ENCODE measurements at regions not wholly inside any gene's neighbourhood (a gene's known extent, or its start where the extent isn't known, plus 50 kb on each side); places are given as distances from the start of the nearest gene placed in this dataset.
"Not testable (repeated sequence)": the region's sequence is repeated elsewhere in the genome, so short reads cannot be mapped to it uniquely, and the experiment has no call there.

DNA sequence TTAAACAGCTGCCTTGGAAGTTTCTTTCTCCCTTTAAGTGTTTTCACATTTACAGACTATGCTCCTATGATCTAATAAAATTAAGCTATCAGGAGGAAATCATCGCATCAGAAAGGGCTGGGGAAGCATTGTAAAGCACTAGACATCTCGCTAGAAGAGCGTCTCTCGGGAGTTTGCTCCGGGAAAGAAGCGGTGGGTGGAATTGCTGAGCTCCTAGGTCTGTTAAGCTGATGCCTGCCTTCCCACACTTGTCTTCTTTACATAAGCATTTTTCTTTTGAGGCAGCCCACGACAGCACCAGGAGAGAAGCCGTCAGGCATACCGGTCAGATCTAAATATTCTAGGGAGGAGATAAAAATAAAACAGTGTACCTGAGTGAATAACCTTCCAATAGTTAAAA lies 541.7 kb upstream of the TUSC1 start:
- no peak overlapping the region for H3K27ac ChIP-seq (ENCODE audit: low read depth, low read length)
- H3K4me1 ChIP-seq (ENCODE audit: control insufficient read depth in 1 of 2, insufficient read depth in 2 of 2, low read length in 2 of 2), result no peaks in the 10 kb centered on the region
- H3K4me3 ChIP-seq (ENCODE audit: low read depth in 1 of 2, low read length in 2 of 2), result no peak overlapping the region
- no peaks in the 10 kb centered on the region for H3K27me3 ChIP-seq (ENCODE audit: control insufficient read depth in 1 of 2, insufficient read depth in 2 of 2, low read length in 2 of 2)
- H3K36me3 ChIP-seq (ENCODE audit: control insufficient read depth in 1 of 2, insufficient read depth in 2 of 2, low read length in 2 of 2), result no peaks in the 10 kb centered on the region
- H3K9ac ChIP-seq (ENCODE audit: low read depth in 1 of 2, low read length in 2 of 2), result no peak overlapping the region
- peaks cover 0 to 8% of the 10 kb centered on the region in 2 donors for H3K9me3 ChIP-seq (ENCODE audit: control insufficient read depth in 1 of 2, low read length in 2 of 2)

DNA sequence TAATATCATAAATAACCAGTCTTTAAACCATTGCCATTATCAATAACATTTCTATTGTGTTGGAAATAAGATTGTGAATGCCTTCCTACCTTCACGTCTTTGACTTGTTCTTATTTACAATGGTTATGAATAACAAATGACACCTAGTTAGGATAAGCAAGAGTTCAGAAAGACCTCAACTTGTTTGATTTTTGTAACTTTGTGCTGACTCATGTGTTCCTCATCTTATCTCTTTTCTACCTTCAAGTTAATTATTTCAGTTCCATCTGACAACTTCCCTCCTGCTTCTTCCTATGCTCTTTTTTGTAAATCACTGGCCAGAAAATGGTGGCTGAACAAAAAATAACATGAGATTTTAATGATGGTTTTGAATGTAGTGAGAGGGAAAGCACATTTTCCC lies 538.5 kb upstream of the TUSC1 start:
- H3K36me3 ChIP-seq (ENCODE audit: control insufficient read depth in 1 of 2, insufficient read depth in 2 of 2, low read length in 2 of 2), result no peaks in the 10 kb centered on the region
- H3K9me3 ChIP-seq (ENCODE audit: control insufficient read depth in 1 of 2, low read length in 2 of 2), result peaks cover 8 to 10% of the 10 kb centered on the region in 2 donors
- no peaks in the 10 kb centered on the region for H3K27me3 ChIP-seq (ENCODE audit: control insufficient read depth in 1 of 2, insufficient read depth in 2 of 2, low read length in 2 of 2)
- H3K4me3 ChIP-seq (ENCODE audit: low read depth in 1 of 2, low read length in 2 of 2), result no peak overlapping the region
- no peak overlapping the region for H3K9ac ChIP-seq (ENCODE audit: low read depth in 1 of 2, low read length in 2 of 2)
- no peaks in the 10 kb centered on the region for H3K4me1 ChIP-seq (ENCODE audit: control insufficient read depth in 1 of 2, insufficient read depth in 2 of 2, low read length in 2 of 2)
- H3K27ac ChIP-seq (ENCODE audit: low read depth, low read length), result no peak overlapping the region

DNA sequence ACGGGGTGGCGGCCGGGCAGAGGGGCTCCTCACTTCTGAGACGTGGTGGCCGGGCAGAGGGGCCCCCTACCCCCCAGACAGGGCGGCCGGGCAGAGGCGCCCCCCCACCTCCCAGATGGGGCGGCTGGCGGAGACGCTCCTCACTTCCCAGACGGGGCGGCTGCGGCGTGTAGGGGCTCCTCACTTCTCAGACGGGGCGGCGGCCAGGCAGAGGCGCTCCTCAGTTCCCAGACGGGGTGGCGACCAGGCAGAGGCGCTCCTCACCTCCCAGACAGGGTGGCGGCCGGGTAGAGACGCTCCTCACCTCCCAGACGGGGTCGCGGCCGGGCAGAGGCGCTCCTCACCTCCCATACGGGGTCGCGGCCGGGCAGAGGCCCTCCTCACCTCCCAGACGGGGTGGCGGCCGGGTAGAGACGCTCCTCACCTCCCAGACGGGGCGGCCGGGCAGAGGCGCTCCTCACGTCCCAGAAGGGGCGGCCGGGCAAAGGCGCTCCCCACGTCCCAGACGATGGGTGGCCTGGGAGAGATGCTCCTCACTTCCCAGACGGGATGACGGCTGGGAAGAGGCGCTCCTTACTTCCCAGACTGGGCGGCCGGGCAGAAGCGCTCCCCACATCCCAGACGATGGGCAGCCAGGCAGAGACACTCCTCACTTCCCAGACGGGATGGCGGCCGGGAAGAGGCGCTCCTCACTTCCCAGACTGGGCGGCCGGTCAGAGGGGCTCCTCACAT lies 536.6 kb upstream of the TUSC1 start:
- H3K4me1 ChIP-seq (ENCODE audit: control insufficient read depth in 1 of 2, insufficient read depth in 2 of 2, low read length in 2 of 2); H3K9ac ChIP-seq (ENCODE audit: low read depth in 1 of 2, low read length in 2 of 2); H3K27me3 ChIP-seq (ENCODE audit: control insufficient read depth in 1 of 2, insufficient read depth in 2 of 2, low read length in 2 of 2); H3K27ac ChIP-seq (ENCODE audit: low read depth, low read length); H3K4me3 ChIP-seq (ENCODE audit: low read depth in 1 of 2, low read length in 2 of 2); H3K36me3 ChIP-seq (ENCODE audit: control insufficient read depth in 1 of 2, insufficient read depth in 2 of 2, low read length in 2 of 2): not testable (repeated sequence)
- H3K9me3 ChIP-seq (ENCODE audit: control insufficient read depth in 1 of 2, low read length in 2 of 2), result peaks cover 11 to 14% of the 10 kb centered on the region in 2 donors

DNA sequence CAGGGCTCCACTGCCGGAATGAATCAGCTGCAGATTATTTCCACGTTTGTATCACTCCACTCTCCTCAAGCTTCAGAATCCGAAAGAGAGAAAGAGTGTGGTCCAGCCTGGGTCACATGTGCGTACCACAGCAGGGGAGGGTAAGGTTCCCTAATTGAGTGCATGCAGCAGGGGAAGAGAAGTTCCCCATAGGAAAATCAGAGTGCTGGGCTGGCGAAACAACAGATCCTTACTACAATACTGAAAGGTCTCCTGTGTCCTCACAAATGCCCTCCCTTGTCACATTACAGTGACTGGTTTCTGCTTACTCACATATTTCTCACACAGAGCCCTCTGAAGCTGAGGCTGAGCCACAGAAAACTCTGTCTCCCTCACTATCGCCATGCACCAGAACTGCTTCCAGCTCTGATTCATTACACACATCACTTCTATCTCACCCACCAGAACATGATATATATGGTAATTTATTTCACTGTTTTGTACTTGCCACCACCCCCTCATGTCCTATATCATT lies 532.2 kb upstream of the TUSC1 start:
- Histone ChIP-seq H3K27me3 (ENCODE audit: control insufficient read depth in 1 of 2, insufficient read depth in 2 of 2, low read length in 2 of 2) (no peaks in the 10 kb centered on the region), H3K4me3 (ENCODE audit: low read depth in 1 of 2, low read length in 2 of 2) (no peak overlapping the region), H3K4me1 (ENCODE audit: control insufficient read depth in 1 of 2, insufficient read depth in 2 of 2, low read length in 2 of 2) (no peaks in the 10 kb centered on the region), H3K36me3 (ENCODE audit: control insufficient read depth in 1 of 2, insufficient read depth in 2 of 2, low read length in 2 of 2) (no peaks in the 10 kb centered on the region), H3K9me3 (ENCODE audit: control insufficient read depth in 1 of 2, low read length in 2 of 2) (peaks cover 6 to 19% of the 10 kb centered on the region in 2 donors), H3K9ac (ENCODE audit: low read depth in 1 of 2, low read length in 2 of 2) (no peak overlapping the region), H3K27ac (ENCODE audit: low read depth, low read length) (no peak overlapping the region)

DNA sequence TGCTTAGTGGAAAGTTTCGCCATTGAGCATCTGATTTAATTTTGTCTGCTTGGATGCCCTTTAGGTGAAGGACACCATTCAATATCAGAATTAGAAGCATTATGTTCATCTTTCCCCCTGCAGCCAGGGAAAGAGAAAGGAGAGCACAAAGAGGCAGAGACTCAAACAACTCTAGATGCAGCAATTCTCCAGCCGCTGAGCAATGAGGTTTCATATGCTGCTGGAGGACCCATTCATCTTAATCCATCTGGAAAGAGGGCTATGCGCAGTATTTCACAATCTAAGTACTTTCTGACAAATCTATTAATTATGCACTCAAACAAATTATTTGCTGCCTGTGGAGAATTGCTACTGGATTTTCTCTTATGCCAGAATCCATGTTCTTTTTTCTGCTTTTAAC lies 527.0 kb upstream of the TUSC1 start:
- Histone ChIP-seq H3K4me3 (ENCODE audit: low read depth in 1 of 2, low read length in 2 of 2) (no peak overlapping the region), H3K36me3 (ENCODE audit: control insufficient read depth in 1 of 2, insufficient read depth in 2 of 2, low read length in 2 of 2) (no peaks in the 10 kb centered on the region), H3K9ac (ENCODE audit: low read depth in 1 of 2, low read length in 2 of 2) (no peak overlapping the region), H3K27me3 (ENCODE audit: control insufficient read depth in 1 of 2, insufficient read depth in 2 of 2, low read length in 2 of 2) (no peaks in the 10 kb centered on the region), H3K4me1 (ENCODE audit: control insufficient read depth in 1 of 2, insufficient read depth in 2 of 2, low read length in 2 of 2) (no peaks in the 10 kb centered on the region), H3K27ac (ENCODE audit: low read depth, low read length) (no peak overlapping the region), H3K9me3 (ENCODE audit: control insufficient read depth in 1 of 2, low read length in 2 of 2) (peaks cover 2 to 8% of the 10 kb centered on the region in 2 donors)

DNA sequence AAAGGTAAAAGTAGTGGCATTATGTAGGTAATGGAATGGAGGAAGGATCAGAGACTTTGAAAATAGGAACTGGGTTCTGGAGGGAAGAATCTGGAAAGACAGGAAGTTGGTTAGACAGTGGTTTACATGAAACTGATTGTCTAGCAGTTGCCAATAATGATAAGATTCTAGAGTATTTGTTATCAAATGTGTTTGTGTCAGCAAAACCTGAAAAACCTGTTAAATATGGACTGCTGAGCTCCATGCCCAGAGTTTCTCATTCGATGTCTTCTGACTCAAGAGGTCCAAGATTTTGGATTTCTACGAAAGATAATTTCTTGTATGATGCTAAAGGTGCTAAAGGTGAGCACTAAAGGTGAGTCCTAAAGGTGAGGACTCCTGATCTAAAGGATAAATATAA lies 515.0 kb upstream of the TUSC1 start:
- H3K9ac ChIP-seq (ENCODE audit: low read depth in 1 of 2, low read length in 2 of 2), result no peak overlapping the region
- H3K27me3 ChIP-seq (ENCODE audit: control insufficient read depth in 1 of 2, insufficient read depth in 2 of 2, low read length in 2 of 2), result no peaks in the 10 kb centered on the region
- no peaks in the 10 kb centered on the region for H3K4me1 ChIP-seq (ENCODE audit: control insufficient read depth in 1 of 2, insufficient read depth in 2 of 2, low read length in 2 of 2)
- no peak overlapping the region for H3K27ac ChIP-seq (ENCODE audit: low read depth, low read length)
- H3K9me3 ChIP-seq (ENCODE audit: control insufficient read depth in 1 of 2, low read length in 2 of 2), result peaks cover 15 to 21% of the 10 kb centered on the region in 2 donors
- H3K36me3 ChIP-seq (ENCODE audit: control insufficient read depth in 1 of 2, insufficient read depth in 2 of 2, low read length in 2 of 2), result no peaks in the 10 kb centered on the region
- H3K4me3 ChIP-seq (ENCODE audit: low read depth in 1 of 2, low read length in 2 of 2), result no peak overlapping the region

DNA sequence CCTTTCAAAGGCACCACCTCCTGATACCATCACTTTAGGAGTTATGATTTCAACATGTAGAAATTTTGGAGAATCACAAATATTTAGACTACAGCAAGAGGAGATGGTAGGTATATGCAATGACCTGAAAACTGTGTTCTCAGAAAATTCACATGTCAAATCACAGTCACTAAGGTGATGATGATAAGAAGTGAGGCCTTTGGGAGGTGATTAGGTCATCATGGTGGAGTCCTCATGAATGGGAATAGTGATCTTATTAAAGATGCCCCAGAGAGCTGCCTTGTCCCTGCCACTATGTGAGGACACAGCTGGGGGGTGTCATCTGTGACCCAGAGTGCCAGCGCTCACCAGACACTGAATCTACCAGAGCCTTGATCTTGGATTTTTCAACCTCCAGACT lies 513.5 kb upstream of the TUSC1 start:
- Histone ChIP-seq H3K27me3 (ENCODE audit: control insufficient read depth in 1 of 2, insufficient read depth in 2 of 2, low read length in 2 of 2) (no peaks in the 10 kb centered on the region), H3K4me1 (ENCODE audit: control insufficient read depth in 1 of 2, insufficient read depth in 2 of 2, low read length in 2 of 2) (no peaks in the 10 kb centered on the region), H3K36me3 (ENCODE audit: control insufficient read depth in 1 of 2, insufficient read depth in 2 of 2, low read length in 2 of 2) (no peaks in the 10 kb centered on the region), H3K9ac (ENCODE audit: low read depth in 1 of 2, low read length in 2 of 2) (no peak overlapping the region), H3K4me3 (ENCODE audit: low read depth in 1 of 2, low read length in 2 of 2) (no peak overlapping the region), H3K27ac (ENCODE audit: low read depth, low read length) (no peak overlapping the region), H3K9me3 (ENCODE audit: control insufficient read depth in 1 of 2, low read length in 2 of 2) (peaks cover 19 to 21% of the 10 kb centered on the region in 2 donors)

DNA sequence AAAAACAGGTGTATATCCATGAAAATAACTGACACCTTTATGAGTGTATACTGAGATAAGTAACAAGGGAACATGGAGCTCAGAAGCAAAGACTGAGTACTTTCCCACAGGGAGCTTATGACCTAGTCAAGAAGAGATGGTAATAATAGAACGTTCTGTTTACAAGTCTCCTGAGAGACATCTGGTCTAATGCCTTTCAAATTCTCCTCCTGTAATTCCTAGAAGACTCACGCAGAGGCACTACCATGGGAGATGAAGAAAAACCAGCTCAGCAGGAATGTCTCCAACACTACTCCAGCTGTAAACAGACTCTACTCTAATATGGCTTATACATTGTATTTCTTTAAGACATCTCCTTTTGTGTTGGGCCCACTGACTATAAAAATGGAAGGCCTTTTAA lies 503.6 kb upstream of the TUSC1 start:
- no peaks in the 10 kb centered on the region for H3K27me3 ChIP-seq (ENCODE audit: control insufficient read depth in 1 of 2, insufficient read depth in 2 of 2, low read length in 2 of 2)
- H3K9me3 ChIP-seq (ENCODE audit: control insufficient read depth in 1 of 2, low read length in 2 of 2), result peaks cover 0 to under 1% of the 10 kb centered on the region in 2 donors
- no peaks in the 10 kb centered on the region for H3K4me1 ChIP-seq (ENCODE audit: control insufficient read depth in 1 of 2, insufficient read depth in 2 of 2, low read length in 2 of 2)
- no peak overlapping the region for H3K4me3 ChIP-seq (ENCODE audit: low read depth in 1 of 2, low read length in 2 of 2)
- no peak overlapping the region for H3K27ac ChIP-seq (ENCODE audit: low read depth, low read length)
- H3K9ac ChIP-seq (ENCODE audit: low read depth in 1 of 2, low read length in 2 of 2), result no peak overlapping the region
- H3K36me3 ChIP-seq (ENCODE audit: control insufficient read depth in 1 of 2, insufficient read depth in 2 of 2, low read length in 2 of 2), result no peaks in the 10 kb centered on the region

DNA sequence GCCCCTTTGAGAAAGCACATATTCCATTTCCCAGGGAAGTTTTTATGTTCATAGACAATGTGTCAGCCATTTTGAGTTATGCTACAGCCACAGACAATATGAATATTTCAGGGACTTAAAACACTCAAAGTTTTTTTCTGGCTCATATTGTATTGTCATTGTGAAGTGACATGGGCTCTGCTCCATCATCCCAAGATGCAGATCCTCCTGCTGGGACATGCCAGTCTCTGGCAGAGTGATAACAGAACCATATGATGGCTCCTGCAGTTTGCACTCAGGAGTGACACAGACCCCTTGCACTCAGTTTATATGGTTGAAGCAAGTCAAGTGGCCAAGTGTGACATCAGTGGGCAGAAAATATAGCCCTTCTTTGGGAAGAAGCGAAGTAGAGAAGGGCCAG lies 498.4 kb upstream of the TUSC1 start:
- no peaks in the 10 kb centered on the region for H3K27me3 ChIP-seq (ENCODE audit: control insufficient read depth in 1 of 2, insufficient read depth in 2 of 2, low read length in 2 of 2)

DNA sequence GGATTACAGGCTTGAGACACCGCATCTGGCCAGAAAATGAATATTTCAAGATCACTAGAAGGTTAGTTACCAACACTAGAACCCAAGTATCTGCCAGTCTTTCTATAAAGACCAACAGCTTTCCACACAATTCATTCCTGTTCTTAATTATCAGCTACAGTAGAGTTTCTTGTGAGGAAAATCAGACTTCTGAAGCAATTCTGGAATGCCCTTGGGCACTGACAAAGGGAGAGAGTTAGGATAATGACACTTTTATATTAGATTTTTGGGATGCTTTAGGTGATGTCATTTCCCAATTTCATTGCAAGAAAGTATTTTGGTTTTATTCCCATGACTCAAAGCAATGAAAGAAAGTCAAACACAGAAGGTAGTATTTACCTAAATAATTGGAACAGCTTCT lies 497.0 kb upstream of the TUSC1 start:
- no peak overlapping the region for H3K27ac ChIP-seq (ENCODE audit: low read depth, low read length)
- H3K9me3 ChIP-seq (ENCODE audit: control insufficient read depth in 1 of 2, low read length in 2 of 2), result peaks cover 0 to 7% of the 10 kb centered on the region in 2 donors
- no peak overlapping the region for H3K9ac ChIP-seq (ENCODE audit: low read depth in 1 of 2, low read length in 2 of 2)
- no peaks in the 10 kb centered on the region for H3K27me3 ChIP-seq (ENCODE audit: control insufficient read depth in 1 of 2, insufficient read depth in 2 of 2, low read length in 2 of 2)
- H3K4me1 ChIP-seq (ENCODE audit: control insufficient read depth in 1 of 2, insufficient read depth in 2 of 2, low read length in 2 of 2), result no peaks in the 10 kb centered on the region
- no peak overlapping the region for H3K4me3 ChIP-seq (ENCODE audit: low read depth in 1 of 2, low read length in 2 of 2)
- no peaks in the 10 kb centered on the region for H3K36me3 ChIP-seq (ENCODE audit: control insufficient read depth in 1 of 2, insufficient read depth in 2 of 2, low read length in 2 of 2)

More for the DNA sequence above, 498.4 kb upstream of the TUSC1 start:
- no peak overlapping the region for H3K9ac ChIP-seq (ENCODE audit: low read depth in 1 of 2, low read length in 2 of 2)
- H3K36me3 ChIP-seq (ENCODE audit: control insufficient read depth in 1 of 2, insufficient read depth in 2 of 2, low read length in 2 of 2), result no peaks in the 10 kb centered on the region
- no peaks in the 10 kb centered on the region for H3K4me1 ChIP-seq (ENCODE audit: control insufficient read depth in 1 of 2, insufficient read depth in 2 of 2, low read length in 2 of 2)
- H3K4me3 ChIP-seq (ENCODE audit: low read depth in 1 of 2, low read length in 2 of 2), result no peak overlapping the region
- H3K27ac ChIP-seq (ENCODE audit: low read depth, low read length), result no peak overlapping the region
- peaks cover 0 to 7% of the 10 kb centered on the region in 2 donors for H3K9me3 ChIP-seq (ENCODE audit: control insufficient read depth in 1 of 2, low read length in 2 of 2)

Data from duodenal mucosa (tissue), 2 donors.